ENCODE measurements at regions not wholly inside any gene's neighbourhood (a gene's known extent, or its start where the extent isn't known, plus 50 kb on each side); places are given as distances from the start of the nearest gene placed in this dataset.

GRCh38 chr18:30676053-30676480 lies 366.5 kb downstream of the DSC3 start:
- H3K4me1 Mint-ChIP-seq = no peaks in the 10 kb centered on the region
- no CpG with 5 or more reads among the region's 4 CpGs for WGBS (ENCODE audit: extremely low coverage, insufficient read length, low lambda C conversion rate)

More at GRCh38 chr18:30676053-30676480, 366.5 kb downstream of the DSC3 start:
- Histone ChIP-seq H3K79me2 (ENCODE audit: insufficient read depth, low read length) (no peaks in the 10 kb centered on the region), H3K27ac (ENCODE audit: insufficient read length, low read depth, low read length) (no peak overlapping the region), H2BK15ac (ENCODE audit: low read depth, low read length) (no peak overlapping the region), H3K23ac (ENCODE audit: insufficient read length, low read depth, low read length) (no peak overlapping the region), H3K9me3 (ENCODE audit: control insufficient read depth, low read depth, low read length) (no peaks in the 10 kb centered on the region), H2BK5ac (ENCODE audit: insufficient read length, low read length) (no peak overlapping the region), H2BK120ac (ENCODE audit: low read depth, low read length, poor library complexity, severe bottlenecking) (no peak overlapping the region), H3K4ac (ENCODE audit: low read depth, low read length) (no peak overlapping the region), H3K4me2 (ENCODE audit: insufficient read depth, insufficient read length, low read length) (no peak overlapping the region), H4K8ac (replicated peaks; ENCODE audit: insufficient read length, low read depth, low read length) (no peak overlapping the region), H3K18ac (ENCODE audit: insufficient read length, low read depth, low read length) (no peak overlapping the region), H4K91ac (ENCODE audit: insufficient read length, low read depth, low read length) (no peak overlapping the region), H4K20me1 (ENCODE audit: control insufficient read depth, insufficient read depth, insufficient read length) (no peaks in the 10 kb centered on the region), H3K56ac (ENCODE audit: insufficient read length, low read depth, low read length) (no peak overlapping the region), H3K79me1 (ENCODE audit: insufficient read depth, low read depth, low read length, poor library complexity, severe bottlenecking) (no peaks in the 10 kb centered on the region), H3T11ph (ENCODE audit: low read length) (no peak overlapping the region), H4K5ac (ENCODE audit: insufficient read length, low read depth, low read length) (no peak overlapping the region), H2AFZ (ENCODE audit: low read length) (peak overlapping the region; percentile 11), H3K27me3 (ENCODE audit: insufficient read depth, low read length) (no peaks in the 10 kb centered on the region), H3K14ac (ENCODE audit: insufficient read depth, low read length) (no peak overlapping the region), H3K23me2 (ENCODE audit: insufficient read length, low read depth, low read length, poor library complexity, severe bottlenecking) (no peaks in the 10 kb centered on the region), H2BK20ac (ENCODE audit: low read depth, low read length, poor library complexity, severe bottlenecking) (no peak overlapping the region), H2BK12ac (ENCODE audit: insufficient read length, low read depth, low read length) (no peak overlapping the region), H3K9ac (ENCODE audit: extremely low read depth, insufficient read length, low read length) (no peak overlapping the region), H3K4me1 (ENCODE audit: insufficient read depth, low read length) (no peaks in the 10 kb centered on the region), H2AK5ac (ENCODE audit: insufficient read length, low read length) (no peak overlapping the region)
- DNase-seq = no peak
- Mint-ChIP-seq H3K4me3 (no peak overlapping the region), H3K36me3 (ENCODE audit: insufficient read depth in 1 of 3, low read depth in 3 of 3) (peaks cover 0 to 8% (median 3%) of the 10 kb centered on the region in 3 experiments; a peak in 3 of 7 replicates), H3K27me3 (ENCODE audit: low read depth) (no peaks in the 10 kb centered on the region), H3K27ac (no peak overlapping the region; a peak in 1 of 7 replicates), H3K9me3 (peaks cover 3 to 12% of the 10 kb centered on the region in 2 experiments; a peak in 4 of 5 replicates)
- no peak for TF ChIP-seq CTCF (conservative IDR thresholded peaks at IDR 0.05)
